Parathyroid adenoma (tissue), 2 donors: ENCODE measurements at regions not wholly inside any gene's neighbourhood (a gene's known extent, or its start where the extent isn't known, plus 50 kb on each side); places are given as distances from the start of the nearest gene placed in this dataset.
A peak's percentile ranks its signal among the peaks of the same experiment; 100 is the strongest.

Experiments
- H2AFZ ChIP-seq: fragments of 300-600 bp; sonication (generic); one replicate; pipeline ENCODE4 v1.7.0; 2017; ENCODE audit warnings: antibody characterized with exemption, mild to moderate bottlenecking
- H3K27ac ChIP-seq: fragments of 300-600 bp; sonication (generic); one replicate; pipeline ENCODE4 v1.7.0; 2017
- H3K27me3 ChIP-seq: fragments of 300-600 bp; sonication (generic); one replicate; pipeline ENCODE4 v1.7.0; 2017; ENCODE audit warnings: low read length; ENCODE audit not compliant: control insufficient read depth, insufficient read depth
- H3K36me3 ChIP-seq: fragments of 300-600 bp; sonication (generic); one replicate; pipeline ENCODE4 v1.7.0; 2017; ENCODE audit warnings: low read length; ENCODE audit not compliant: control insufficient read depth, insufficient read depth
- H3K4me1 ChIP-seq: fragments of 300-600 bp; sonication (generic); one replicate; pipeline ENCODE4 v1.7.0; 2017; ENCODE audit warnings: control low read depth
- H3K4me2 ChIP-seq: fragments of 300-600 bp; sonication (generic); one replicate; pipeline ENCODE4 v1.7.0; 2017; ENCODE audit warnings: low read length
- H3K4me3 ChIP-seq: fragments of 300-600 bp; sonication (generic); one replicate; pipeline ENCODE4 v1.7.0; 2017; ENCODE audit warnings: low read depth, low read length
- H3K79me2 ChIP-seq: fragments of 300-600 bp; sonication (generic); one replicate; pipeline ENCODE4 v1.7.0; 2017; ENCODE audit warnings: control low read depth
- H3K9ac ChIP-seq: fragments of 300-600 bp; sonication (generic); one replicate; pipeline ENCODE4 v1.7.0; 2017; ENCODE audit warnings: mild to moderate bottlenecking
- H3K9me3 ChIP-seq: fragments of 300-600 bp; sonication (generic); one replicate; pipeline ENCODE4 v1.7.0; 2017; ENCODE audit warnings: low read length; ENCODE audit not compliant: control insufficient read depth
- TF ChIP-seq, protein P1 (sequence below): fragments of 300-600 bp; sonication (generic); IDR thresholded peaks from one replicate; pipeline ENCODE4 v1.7.0; 2017; ENCODE audit warnings: antibody characterized with exemption, mild to moderate bottlenecking
- donor health status: primary hyperparathyroidism.

DNA sequence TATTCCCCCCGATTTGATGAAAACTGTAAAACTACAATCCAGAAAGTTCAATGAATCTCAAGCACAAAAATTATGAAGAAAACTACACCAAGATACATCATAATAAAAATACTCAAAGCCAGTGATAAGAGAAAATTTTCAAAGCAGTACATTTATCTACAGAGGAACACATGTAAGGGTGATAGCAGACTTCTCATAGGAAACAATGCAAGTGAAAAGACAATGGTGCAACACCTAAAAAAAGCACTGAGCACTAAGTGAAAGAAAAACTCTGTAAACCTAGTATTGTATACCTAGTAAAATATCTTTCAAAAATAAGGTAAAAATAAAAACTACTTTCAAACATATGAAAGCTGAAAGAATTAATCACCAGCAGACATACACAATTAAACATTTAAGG lies 76.1 kb upstream of the IRF2BP2 start:
- no peak overlapping the region for H3K4me2 ChIP-seq

DNA sequence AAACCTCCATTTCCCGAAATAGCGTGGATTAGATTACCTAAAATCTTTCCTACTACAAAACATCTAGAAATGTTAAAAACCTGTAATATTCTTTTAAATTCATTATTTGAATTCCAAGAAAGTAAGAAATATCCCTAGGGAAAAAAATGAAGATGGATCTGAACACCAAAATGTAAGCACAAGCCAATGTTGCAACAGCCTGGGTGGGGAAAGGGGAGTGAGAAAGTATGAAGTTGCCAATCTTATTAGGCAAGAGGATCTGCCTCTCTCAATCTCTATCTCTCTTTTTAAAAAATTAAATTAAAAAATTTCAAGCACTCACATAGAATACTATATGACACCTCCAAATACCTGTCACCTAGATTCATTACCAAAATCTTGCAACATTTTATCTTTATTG lies 74.9 kb upstream of the IRF2BP2 start:
- no peak overlapping the region for H3K27ac ChIP-seq
- H2AFZ ChIP-seq = no peak overlapping the region
- no peaks in the 10 kb centered on the region for H3K79me2 ChIP-seq
- no peak overlapping the region for H3K4me2 ChIP-seq
- no peaks in the 10 kb centered on the region for H3K27me3 ChIP-seq
- H3K9me3 ChIP-seq = no peaks in the 10 kb centered on the region
- TF ChIP-seq, protein P1, sequence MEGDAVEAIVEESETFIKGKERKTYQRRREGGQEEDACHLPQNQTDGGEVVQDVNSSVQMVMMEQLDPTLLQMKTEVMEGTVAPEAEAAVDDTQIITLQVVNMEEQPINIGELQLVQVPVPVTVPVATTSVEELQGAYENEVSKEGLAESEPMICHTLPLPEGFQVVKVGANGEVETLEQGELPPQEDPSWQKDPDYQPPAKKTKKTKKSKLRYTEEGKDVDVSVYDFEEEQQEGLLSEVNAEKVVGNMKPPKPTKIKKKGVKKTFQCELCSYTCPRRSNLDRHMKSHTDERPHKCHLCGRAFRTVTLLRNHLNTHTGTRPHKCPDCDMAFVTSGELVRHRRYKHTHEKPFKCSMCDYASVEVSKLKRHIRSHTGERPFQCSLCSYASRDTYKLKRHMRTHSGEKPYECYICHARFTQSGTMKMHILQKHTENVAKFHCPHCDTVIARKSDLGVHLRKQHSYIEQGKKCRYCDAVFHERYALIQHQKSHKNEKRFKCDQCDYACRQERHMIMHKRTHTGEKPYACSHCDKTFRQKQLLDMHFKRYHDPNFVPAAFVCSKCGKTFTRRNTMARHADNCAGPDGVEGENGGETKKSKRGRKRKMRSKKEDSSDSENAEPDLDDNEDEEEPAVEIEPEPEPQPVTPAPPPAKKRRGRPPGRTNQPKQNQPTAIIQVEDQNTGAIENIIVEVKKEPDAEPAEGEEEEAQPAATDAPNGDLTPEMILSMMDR = no peak
- H3K4me1 ChIP-seq = no peaks in the 10 kb centered on the region
- no peak overlapping the region for H3K9ac ChIP-seq
- no peaks in the 10 kb centered on the region for H3K36me3 ChIP-seq
- H3K4me3 ChIP-seq = no peak overlapping the region

More for the DNA sequence above, 76.1 kb upstream of the IRF2BP2 start:
- Histone ChIP-seq H3K9ac (no peak overlapping the region), H3K79me2 (no peaks in the 10 kb centered on the region), H3K4me3 (no peak overlapping the region), H3K27me3 (no peaks in the 10 kb centered on the region), H3K36me3 (no peaks in the 10 kb centered on the region), H2AFZ (no peak overlapping the region), H3K4me1 (no peaks in the 10 kb centered on the region), H3K9me3 (no peaks in the 10 kb centered on the region), H3K27ac (no peak overlapping the region)
- TF ChIP-seq, protein P1 = no peak

DNA sequence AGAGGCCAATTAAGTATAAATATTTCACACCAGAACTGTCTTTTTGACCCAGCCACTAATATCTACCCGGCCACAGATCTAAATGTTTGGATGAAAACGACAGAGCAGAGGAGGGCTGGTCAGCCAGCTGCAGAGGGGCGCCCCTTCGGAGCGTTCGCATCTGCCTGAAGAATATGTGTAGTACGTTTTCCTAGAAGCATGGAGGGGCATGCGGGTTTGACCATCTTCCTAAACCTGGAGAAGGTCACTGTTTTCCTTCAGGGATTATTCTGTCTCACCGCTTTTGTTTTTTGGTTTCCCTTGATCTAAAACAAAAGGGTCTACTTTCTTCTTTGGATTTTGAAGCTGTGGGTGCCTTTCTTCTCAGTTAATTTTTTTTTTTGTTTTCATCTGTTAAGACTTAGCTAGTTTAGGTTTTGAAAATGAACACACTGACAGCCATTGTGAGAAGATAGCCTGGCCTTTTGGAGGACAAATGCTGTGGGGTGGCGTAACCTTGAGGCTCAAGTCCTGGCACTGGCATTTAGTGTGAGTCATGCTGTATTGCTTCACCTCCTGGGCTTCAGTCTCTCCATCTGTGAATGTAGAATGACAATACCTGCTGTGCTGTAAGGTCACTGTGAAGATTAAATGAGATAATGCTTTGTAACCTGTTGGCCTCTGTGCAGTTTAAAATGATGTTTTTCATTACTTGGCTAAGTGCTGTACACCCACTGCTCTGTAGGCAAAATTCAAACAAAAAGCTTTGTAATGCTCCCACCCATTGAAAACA lies 74.1 kb upstream of the IRF2BP2 start:
- no peaks in the 10 kb centered on the region for H3K4me1 ChIP-seq
- no peak overlapping the region for H3K27ac ChIP-seq
- H3K79me2 ChIP-seq = no peaks in the 10 kb centered on the region
- no peak overlapping the region for H3K9ac ChIP-seq
- H3K36me3 ChIP-seq = no peaks in the 10 kb centered on the region
- no peaks in the 10 kb centered on the region for H3K9me3 ChIP-seq
- H2AFZ ChIP-seq = peak overlapping the region; percentile 17
- H3K4me3 ChIP-seq = no peak overlapping the region
- no peak overlapping the region for H3K4me2 ChIP-seq
- H3K27me3 ChIP-seq = no peaks in the 10 kb centered on the region
- TF ChIP-seq, protein P1 = no peak

DNA sequence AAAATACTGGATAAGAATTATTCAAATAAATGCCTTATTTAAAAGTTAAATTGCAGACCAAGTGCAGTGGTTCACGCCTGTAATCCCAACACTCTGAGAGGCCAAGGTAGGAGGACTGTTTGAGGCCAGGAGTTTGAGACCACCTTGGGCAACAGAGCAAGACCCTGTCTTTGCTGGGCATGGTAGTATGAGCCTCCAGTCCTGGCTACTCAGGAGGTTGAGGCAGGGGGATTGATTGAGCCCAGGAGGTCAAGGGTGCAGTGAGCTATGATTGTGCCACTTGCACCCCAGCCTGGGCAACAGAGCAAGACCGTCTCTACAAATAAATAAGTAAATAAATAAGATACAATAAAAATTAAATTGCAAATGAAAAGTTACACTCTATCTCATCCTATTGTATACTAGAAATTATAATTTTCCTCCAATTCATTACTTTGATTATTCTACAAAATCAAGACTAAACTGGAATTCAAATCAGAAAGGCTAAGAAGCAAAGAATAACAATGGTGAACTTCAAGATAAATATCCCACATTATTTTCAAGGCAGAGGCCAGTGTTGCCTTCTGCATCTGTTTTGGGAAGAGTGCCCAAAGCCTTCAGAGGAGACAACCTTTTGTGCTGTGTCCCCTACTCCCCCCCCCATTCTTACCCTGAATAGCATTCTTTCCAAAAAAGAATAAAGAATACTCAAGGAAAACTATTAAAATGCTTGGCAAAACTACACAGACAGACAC lies 73.3 kb upstream of the IRF2BP2 start:
- Histone ChIP-seq H3K4me2 (no peak overlapping the region), H3K4me3 (no peak overlapping the region), H3K27ac (no peak overlapping the region), H3K36me3 (no peaks in the 10 kb centered on the region), H3K9ac (no peak overlapping the region), H3K27me3 (no peaks in the 10 kb centered on the region), H3K9me3 (no peaks in the 10 kb centered on the region), H3K79me2 (no peaks in the 10 kb centered on the region), H2AFZ (no peak overlapping the region), H3K4me1 (no peaks in the 10 kb centered on the region)
- TF ChIP-seq, protein P1 = no peak
